Left colon (tissue), 2 donors: ENCODE measurements at regions not wholly inside any gene's neighbourhood (a gene's known extent, or its start where the extent isn't known, plus 50 kb on each side); places are given as distances from the start of the nearest gene placed in this dataset.
"Not testable (repeated sequence)": the region's sequence is repeated elsewhere in the genome, so short reads cannot be mapped to it uniquely, and the experiment has no call there.

ENCODE experiments used
- ATAC-seq: fragments of 200-7000 bp; cut with Tn5 transposase; one replicate; pipeline ENCODE4 v1.9.1; 2020; ENCODE audit warnings: mild to moderate bottlenecking, moderate library complexity
- DNase-seq, 2 donors: peaks; one replicate each; pipeline ENCODE4 v3.0.0-alpha.2; 2020
- intact Hi-C, 2 donors: fragments of 100-400 bp; cut with DNase I in 1 of 2; cut with micrococcal nuclease in 1 of 2; formaldehyde crosslinking; loops; one replicate each; pipeline versions ENCODE4 v1.11.2 to v1.14.0; 2022; cut with DNase I, micrococcal nuclease
- donor health status: DM: no; HTN: no; CAD: no.
- donor health status: DM: yes; HTN: yes; CAD: no.

- intact Hi-C loops: no loop called here
- ATAC-seq: no peak
- no peak for DNase-seq
Observed at GRCh38 chr10:33968983-33969382, 634.5 kb upstream of the NRP1 start.

DNA sequence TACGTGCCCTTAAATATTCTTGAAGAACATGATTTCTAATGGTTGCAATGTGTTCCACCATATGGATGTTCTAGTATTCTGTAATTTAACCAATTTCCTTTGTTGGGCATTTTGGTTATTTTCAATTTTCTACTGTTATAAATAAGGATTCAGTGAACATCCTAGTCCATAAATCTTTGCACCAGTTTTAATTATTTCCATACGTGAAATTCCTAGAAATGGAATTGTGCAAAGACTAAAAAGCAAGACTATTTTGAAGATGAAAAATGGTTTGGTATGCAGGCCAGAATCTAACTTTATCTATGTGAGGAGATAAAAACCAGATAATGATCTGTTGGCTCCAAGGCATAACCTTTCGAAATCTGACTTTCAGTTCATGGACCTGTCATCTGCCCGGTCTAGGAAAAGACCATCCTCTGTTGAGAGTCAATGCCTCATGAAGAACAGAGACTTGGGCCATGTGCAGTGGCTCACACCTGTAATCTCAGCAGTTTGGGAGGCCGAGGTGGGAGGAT, 633.2 kb upstream of the NRP1 start:
- DNase-seq (no peak), ATAC-seq (no peak)
- intact Hi-C loops: no loop called here

GRCh38 chr10:33966946-33967345, 632.5 kb upstream of the NRP1 start:
- no peak for ATAC-seq
- no peak for DNase-seq
- intact Hi-C loops: no loop called here

DNA sequence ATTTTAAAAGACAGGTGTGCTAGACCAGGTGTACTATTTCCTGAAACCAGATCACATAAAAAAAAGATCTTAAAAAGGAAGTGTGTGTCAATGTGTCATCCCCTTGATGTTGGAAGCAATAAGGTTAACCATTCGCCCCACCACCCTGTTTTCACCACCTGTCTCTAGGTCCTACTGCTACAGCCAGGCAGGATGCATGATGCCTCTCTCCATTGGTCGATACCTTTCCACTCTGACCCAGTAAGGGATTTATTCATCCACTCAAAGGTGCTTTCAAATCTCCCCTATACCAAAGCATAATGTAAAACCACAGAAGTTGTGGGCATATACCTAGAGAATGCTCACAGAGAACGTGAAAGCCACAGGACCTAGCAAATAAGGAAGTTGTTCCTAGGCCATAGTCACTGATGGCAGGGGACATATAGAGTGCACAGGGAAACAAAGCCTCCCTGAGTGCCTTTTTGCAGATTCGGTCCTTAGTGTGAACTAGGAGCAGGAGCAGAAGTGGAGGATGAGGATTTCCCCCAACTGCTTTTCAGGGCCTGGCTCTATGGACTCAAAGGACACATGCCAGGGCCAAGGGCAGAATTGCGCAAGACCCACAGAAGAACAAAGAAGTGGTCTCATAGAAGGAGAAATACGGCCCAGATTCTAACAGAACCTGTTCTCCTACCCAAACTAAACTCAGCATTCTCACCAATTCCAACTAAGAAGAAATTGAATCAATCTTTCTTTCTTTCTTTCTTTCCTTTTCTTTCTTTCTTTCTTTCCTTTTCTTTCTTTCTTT, 631.5 kb upstream of the NRP1 start:
- no peak for ATAC-seq
- intact Hi-C loops: no loop called here
- no peak for DNase-seq

GRCh38 chr10:33963729-33964128, 629.3 kb upstream of the NRP1 start:
- DNase-seq: no peak
- no peak for ATAC-seq
- intact Hi-C loops: no loop called here

DNA sequence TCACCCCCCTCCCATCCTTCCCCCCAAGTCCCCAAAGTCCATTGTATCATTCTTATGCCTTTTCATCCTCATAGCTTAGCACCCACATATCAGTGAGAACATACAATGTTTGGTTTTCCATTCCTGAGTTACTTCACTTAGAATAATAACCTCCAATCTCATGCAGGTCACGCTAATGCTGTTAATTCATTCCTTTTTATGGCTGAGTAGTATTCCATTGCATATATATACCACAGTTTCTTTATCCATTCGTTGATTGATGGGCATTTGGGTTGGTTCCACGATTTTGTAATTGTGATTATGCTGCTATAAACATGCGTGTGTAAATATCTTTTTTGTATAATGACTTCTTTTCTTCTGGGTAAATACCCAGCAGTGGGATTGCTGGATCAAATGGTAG, 621.9 kb upstream of the NRP1 start:
- intact Hi-C loops, ATAC-seq, DNase-seq: not testable (repeated sequence)

- no peak for ATAC-seq
- intact Hi-C loops: no loop called here
Observed at GRCh38 chr10:33955676-33956075, 621.2 kb upstream of the NRP1 start.

GRCh38 chr10:33952692-33953360, 618.4 kb upstream of the NRP1 start:
- DNase-seq (no peak), ATAC-seq (no peak)
- intact Hi-C loops: no loop called here

More at GRCh38 chr10:33955676-33956075, 621.2 kb upstream of the NRP1 start:
- DNase-seq: no peak

DNA sequence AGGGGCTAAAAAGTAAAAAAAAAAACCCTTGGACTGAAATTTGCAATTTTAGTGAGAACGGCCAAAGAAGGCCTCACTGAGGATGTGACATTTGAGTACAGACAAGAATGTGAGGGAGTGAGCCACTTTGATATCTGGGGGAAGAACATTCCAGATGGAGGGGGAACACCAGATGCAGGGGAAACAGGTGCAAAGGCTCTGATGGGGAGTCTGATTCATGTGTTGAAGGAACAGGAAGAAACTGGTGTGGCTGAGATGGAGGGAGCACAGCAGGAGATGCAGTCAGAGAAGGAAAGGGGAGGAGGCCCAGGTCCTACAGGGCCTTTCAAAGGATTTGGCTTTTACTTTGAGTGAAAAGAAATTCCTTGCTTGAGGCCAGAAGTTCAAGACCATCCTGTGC, 615.7 kb upstream of the NRP1 start:
- ATAC-seq (no peak), DNase-seq (no peak)
- intact Hi-C loops: no loop called here

DNA sequence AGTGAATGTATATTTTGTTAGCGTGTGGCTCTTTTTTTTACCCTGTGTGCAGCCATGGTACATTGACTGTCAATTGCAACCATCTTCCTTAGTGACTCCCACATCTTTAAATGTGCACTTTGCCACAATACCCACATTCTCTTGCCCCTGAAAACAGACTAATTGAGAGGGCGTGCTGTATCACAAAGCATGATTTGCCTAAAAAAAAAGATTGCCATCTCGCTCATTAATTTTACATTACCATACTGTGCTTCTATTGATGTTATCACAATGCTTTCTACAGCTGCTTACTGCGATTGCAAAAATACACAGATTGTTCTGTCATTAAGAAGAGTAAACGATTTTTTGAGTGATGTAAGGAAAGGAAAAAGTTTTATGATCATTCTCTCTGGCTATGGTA, 613.1 kb upstream of the NRP1 start:
- ATAC-seq: no peak
- intact Hi-C loops: no loop called here
- DNase-seq: no peak

DNA sequence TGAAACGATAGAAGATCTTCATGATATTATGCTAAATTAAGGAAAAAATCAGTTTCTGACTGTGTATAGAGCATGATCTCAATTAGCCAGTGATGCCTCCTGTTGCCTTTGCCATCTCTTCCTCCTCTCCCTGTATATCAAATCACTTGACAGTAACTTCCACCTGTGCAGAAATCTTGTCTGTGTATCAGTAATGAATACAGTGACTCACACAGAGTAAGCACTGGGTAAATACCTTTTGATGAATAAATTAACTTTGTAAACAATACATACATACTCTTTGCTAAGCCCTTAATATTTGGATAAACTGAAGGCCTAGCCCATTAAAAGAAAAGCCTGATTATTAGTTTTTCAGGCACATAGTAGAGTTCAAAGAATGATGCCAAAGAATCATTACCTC, 610.6 kb upstream of the NRP1 start:
- intact Hi-C loops: no loop called here
- no peak for DNase-seq
- ATAC-seq: no peak

DNA sequence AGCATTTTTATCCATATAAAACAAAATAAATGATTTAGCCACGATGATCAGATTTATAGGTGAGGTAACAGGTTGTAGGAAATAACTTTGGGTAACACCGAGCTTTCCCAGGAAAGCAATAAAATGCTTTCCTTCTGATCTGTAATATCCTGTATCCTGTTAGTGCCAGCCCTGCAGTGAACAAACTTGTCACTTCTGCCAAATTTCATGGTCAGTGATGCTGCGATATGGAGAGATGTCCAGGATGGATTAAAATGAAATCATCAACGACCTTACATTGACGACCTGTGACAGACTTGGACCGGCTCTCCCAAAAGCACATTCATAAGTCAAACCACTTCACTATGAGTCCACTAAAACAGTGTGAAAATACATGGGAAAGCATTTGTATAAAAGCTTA, 608.0 kb upstream of the NRP1 start:
- intact Hi-C loops: no loop called here
- DNase-seq (no peak), ATAC-seq (no peak)

- ATAC-seq (no peak), DNase-seq (no peak)
- intact Hi-C loops: no loop called here
Observed at GRCh38 chr10:33939892-33940291, 605.4 kb upstream of the NRP1 start.

GRCh38 chr10:33939410-33939809, 604.9 kb upstream of the NRP1 start:
- no peak for ATAC-seq
- no peak for DNase-seq
- intact Hi-C loops: no loop called here

GRCh38 chr10:33938001-33938400, 603.5 kb upstream of the NRP1 start:
- ATAC-seq (no peak), DNase-seq (no peak)
- intact Hi-C loops: no loop called here

DNA sequence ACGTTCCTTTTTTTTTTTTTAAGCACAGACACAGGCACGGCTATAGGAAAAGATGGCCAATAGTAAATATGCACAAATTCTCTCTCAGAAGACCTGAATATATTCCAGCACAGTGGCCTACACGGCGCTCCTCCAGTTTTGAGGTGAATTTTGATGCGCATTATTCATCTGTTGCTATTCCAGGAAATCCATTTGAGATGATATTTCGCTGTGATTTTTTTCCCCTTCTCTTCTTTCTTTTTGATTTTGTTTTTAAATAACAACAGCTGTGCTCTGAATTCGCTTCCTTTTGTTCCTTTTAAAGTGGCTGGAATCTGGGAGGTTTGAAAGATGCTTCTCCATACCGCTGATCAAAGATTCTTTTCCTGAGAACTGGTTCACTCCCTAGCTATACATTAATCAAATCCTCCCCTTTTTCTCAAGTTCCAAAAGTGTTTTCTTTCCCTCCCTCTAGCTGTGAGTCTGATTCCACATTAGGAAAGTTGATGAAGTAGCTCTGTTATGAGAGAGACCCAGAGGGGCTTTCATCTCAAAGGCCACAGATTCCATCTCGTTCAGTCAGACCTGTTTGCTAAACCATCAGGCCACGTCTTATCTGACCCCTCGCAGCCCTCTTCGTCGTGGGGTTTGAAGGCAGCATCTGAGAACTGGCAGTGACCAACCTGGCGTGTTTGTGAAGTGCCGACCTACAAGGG, 602.7 kb upstream of the NRP1 start:
- intact Hi-C loops: no loop called here
- DNase-seq: no peak

DNA sequence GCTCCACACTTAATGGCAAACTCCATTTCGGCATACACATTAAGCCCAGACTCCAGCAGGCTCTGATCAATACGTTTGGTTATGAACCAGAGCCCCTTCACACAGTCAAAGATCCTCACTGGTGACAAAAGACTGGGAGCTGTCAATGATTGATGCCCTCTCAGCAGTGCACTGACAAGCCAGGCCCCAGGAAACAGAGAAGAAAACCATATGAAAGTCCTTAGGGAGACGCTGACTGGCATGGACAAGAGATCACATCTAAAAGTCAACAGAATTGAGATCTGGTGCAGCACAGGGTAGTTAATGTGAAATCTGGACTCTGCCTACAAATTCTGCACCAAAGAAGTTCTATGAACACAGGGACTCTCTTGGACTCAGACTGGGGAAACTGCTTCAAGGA, 600.9 kb upstream of the NRP1 start:
- DNase-seq (no peak), ATAC-seq (no peak)
- intact Hi-C loops: no loop called here

More for the DNA sequence above, 602.7 kb upstream of the NRP1 start:
- ATAC-seq: no peak

DNA sequence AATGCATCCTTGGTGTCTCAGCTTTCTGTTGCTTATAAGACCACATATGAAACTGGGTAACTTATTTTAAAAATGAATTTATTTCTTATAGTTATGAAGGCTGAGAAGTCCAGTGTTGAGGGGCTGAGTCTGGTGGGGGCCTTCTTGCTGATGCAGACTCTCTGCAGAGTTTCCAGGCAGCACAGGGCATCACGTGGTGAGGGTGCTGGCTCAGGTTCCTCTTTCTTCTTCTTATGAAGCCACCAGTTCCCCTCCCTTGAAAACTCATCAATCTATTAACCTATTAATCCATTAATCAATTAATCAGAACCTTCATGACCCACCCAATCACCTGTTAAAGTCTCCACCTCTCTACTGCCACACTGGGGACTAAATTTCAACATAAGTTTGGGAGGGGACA, 595.6 kb upstream of the NRP1 start:
- no peak for DNase-seq
- intact Hi-C loops: no loop called here
- ATAC-seq: no peak

- no peak for ATAC-seq
- no peak for DNase-seq
- intact Hi-C loops: no loop called here
Observed at GRCh38 chr10:33927347-33927746, 592.9 kb upstream of the NRP1 start.
